Skeletal muscle satellite cell (primary cell): ENCODE measurements at regions not wholly inside any gene's neighbourhood (a gene's known extent, or its start where the extent isn't known, plus 50 kb on each side); places are given as distances from the start of the nearest gene placed in this dataset. TPM values are rescaled to one million over a fixed set of nuclear protein-coding genes. Genes with fewer than 3 reads are reported as not detected.
"Not testable (repeated sequence)": the region's sequence is repeated elsewhere in the genome, so short reads cannot be mapped to it uniquely, and the experiment has no call there.

Experiments used
- H3K27me3 ChIP-seq: 2 replicates; pipeline ENCODE4 v1.7.0; 2013; ENCODE audit warnings: low read length; ENCODE audit not compliant: control insufficient read depth, insufficient read depth
- H3K36me3 ChIP-seq: 2 replicates; pipeline ENCODE4 v1.7.0; 2013; ENCODE audit warnings: mild to moderate bottlenecking, control low read depth, low read length; ENCODE audit not compliant: insufficient read depth
- H3K4me1 ChIP-seq: 2 replicates; pipeline ENCODE4 v1.7.0; 2013; ENCODE audit warnings: low read length; ENCODE audit not compliant: control insufficient read depth, insufficient read depth
- H3K4me2 ChIP-seq: 2 replicates; pipeline ENCODE4 v1.7.0; 2013; ENCODE audit warnings: mild to moderate bottlenecking, low read length
- H3K4me3 ChIP-seq: 2 replicates; pipeline ENCODE4 v1.7.0; 2013; ENCODE audit warnings: low read length
- H3K9ac ChIP-seq: 2 replicates; pipeline ENCODE4 v1.7.0; 2013; ENCODE audit warnings: mild to moderate bottlenecking, low read depth, low read length, moderate library complexity
- H3K9me3 ChIP-seq: replicated peaks from 2 replicates; pipeline ENCODE4 v1.7.0; 2013; ENCODE audit warnings: mild to moderate bottlenecking, control low read depth, low read length
- small RNA-seq: library from RNA; depleted of rRNA; stranded (forward); fragments of <200 nt; gene quantifications from one replicate; pipeline ENCODE3, GENCODE V24; 2012

DNA sequence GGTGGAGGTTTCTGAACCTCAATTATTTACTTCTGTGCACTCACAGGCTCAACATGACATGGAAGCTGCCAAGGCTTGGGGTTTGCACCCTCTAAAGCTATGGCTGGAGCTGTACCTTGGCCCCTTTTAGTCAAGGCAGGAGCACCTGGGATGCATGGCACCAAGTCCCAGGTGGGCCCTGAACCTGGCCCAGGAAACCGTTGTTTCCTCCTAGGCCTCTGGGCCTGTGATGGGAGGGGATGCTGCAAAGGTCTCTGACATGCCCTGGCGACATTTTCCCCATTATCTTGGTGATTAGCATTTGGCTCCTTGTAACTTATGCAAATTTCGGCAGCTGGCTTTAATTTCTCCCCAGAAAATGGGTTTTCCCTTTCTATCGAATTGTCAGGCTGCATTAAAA lies 726.1 kb upstream of the POU3F4 start:
- no peak overlapping the region for H3K4me2 ChIP-seq
- no peak overlapping the region for H3K9ac ChIP-seq
- no peak overlapping the region for H3K4me3 ChIP-seq
- no peaks in the 10 kb centered on the region for H3K4me1 ChIP-seq
- H3K27me3 ChIP-seq = no peaks in the 10 kb centered on the region
- no peaks in the 10 kb centered on the region for H3K9me3 ChIP-seq
- no peaks in the 10 kb centered on the region for H3K36me3 ChIP-seq

- H3K36me3 ChIP-seq, H3K27me3 ChIP-seq, H3K4me3 ChIP-seq, H3K9ac ChIP-seq, H3K9me3 ChIP-seq, H3K4me2 ChIP-seq: not testable (repeated sequence)
- peaks cover 26% of the 10 kb centered on the region for H3K4me1 ChIP-seq
Measured at GRCh38 chrX:82812902-82813301, 695.2 kb upstream of the POU3F4 start.

DNA sequence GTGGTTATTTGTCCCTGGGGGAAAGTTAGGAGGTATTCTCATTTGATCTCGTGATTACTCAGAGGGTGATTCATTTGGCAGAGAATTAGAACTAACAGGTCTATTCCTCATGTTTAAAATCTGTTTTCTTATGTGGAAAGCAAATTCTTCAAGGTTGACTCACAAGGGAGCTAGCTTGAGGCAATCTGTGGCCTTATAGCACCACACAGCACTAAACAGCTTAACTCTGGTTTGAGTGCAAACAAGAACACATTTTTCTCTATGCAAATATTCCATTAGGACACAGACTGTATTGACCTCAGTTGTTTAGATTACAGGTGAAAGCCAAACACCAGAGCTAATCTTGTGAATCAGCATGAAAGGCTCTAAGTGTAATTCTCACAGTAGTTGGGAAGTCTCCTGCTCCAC lies 694.4 kb upstream of the POU3F4 start:
- Histone ChIP-seq H3K27me3 (no peaks in the 10 kb centered on the region), H3K4me2 (no peak overlapping the region), H3K4me3 (no peak overlapping the region), H3K4me1 (peaks cover 26% of the 10 kb centered on the region), H3K9me3 (no peaks in the 10 kb centered on the region), H3K9ac (no peak overlapping the region), H3K36me3 (no peaks in the 10 kb centered on the region)

- Histone ChIP-seq H3K4me2 (no peak overlapping the region), H3K27me3 (no peaks in the 10 kb centered on the region), H3K4me1 (peaks cover 26% of the 10 kb centered on the region), H3K36me3 (no peaks in the 10 kb centered on the region), H3K9ac (no peak overlapping the region), H3K4me3 (no peak overlapping the region), H3K9me3 (no peaks in the 10 kb centered on the region)
Measured at GRCh38 chrX:82816001-82816400, 692.1 kb upstream of the POU3F4 start.

DNA sequence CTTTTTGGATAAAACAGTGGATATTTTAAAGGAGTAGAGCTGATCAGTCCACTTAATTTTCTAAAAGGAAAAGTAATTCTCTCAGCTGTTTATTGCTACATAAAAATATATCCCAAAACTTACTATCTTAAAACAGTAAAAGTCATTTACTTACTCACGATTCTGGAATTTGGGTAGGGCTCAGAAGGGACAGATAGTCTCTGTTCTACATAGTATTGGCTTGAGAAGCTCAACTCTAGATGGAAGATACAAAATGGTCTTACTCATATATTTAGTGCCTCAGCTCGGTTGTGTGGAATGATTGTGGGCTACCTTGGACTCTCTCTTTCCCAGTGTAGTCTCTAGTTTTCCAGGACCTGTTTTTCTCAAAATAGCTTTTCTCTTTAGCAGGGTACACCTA lies 691.5 kb upstream of the POU3F4 start:
- H3K9ac ChIP-seq = no peak overlapping the region
- H3K4me1 ChIP-seq = peaks cover 26% of the 10 kb centered on the region
- peak overlapping the region; percentile 48 for H3K4me2 ChIP-seq
- no peaks in the 10 kb centered on the region for H3K27me3 ChIP-seq
- no peak overlapping the region for H3K4me3 ChIP-seq
- no peaks in the 10 kb centered on the region for H3K36me3 ChIP-seq
- no peaks in the 10 kb centered on the region for H3K9me3 ChIP-seq

- Histone ChIP-seq H3K4me2 (no peak overlapping the region), H3K27me3 (no peaks in the 10 kb centered on the region), H3K4me3 (no peak overlapping the region), H3K9ac (no peak overlapping the region), H3K36me3 (no peaks in the 10 kb centered on the region), H3K4me1 (no peaks in the 10 kb centered on the region), H3K9me3 (no peaks in the 10 kb centered on the region)
Measured at GRCh38 chrX:82842286-82842685, 665.8 kb upstream of the POU3F4 start.

DNA sequence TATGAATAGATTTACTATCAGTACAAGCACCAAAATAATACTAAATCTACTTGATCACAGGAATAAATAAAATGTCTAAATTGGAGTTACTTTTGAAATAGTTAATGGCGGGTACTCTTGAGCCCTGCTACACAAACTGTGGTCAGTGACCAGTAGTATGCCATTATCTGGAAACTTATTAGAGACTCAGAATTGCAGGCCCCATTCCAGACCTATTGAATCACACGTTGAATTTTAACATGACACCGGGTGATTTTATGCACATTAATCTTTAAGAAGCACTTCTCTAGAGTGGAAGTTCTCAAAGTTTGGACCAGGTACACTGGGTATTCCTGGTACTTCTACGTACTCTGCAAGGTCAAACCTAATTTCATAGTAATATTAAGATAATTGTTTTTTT lies 660.0 kb upstream of the POU3F4 start:
- Histone ChIP-seq H3K4me2 (no peak overlapping the region), H3K4me1 (no peaks in the 10 kb centered on the region), H3K9me3 (no peaks in the 10 kb centered on the region), H3K4me3 (no peak overlapping the region), H3K36me3 (no peaks in the 10 kb centered on the region), H3K9ac (no peak overlapping the region), H3K27me3 (no peaks in the 10 kb centered on the region)

Small RNA genes lying in the stretch of these regions (small RNA-seq; reads per million reads assigned to genes)
- gene RF00394 = not detected
